Immature natural killer cell (primary cell): ENCODE measurements at regions not wholly inside any gene's neighbourhood (a gene's known extent, or its start where the extent isn't known, plus 50 kb on each side); places are given as distances from the start of the nearest gene placed in this dataset.

Source experiments
- DNase-seq, 3 donors: peaks; one replicate each; pipeline ENCODE4 v3.0.0; 2022; ENCODE audit warnings: mixed read lengths in 1 of 3
- H3K27ac Mint-ChIP-seq, 6 donors: one replicate each; pipeline ENCODE4 v1.8.0; 2020; ENCODE audit warnings: mixed read lengths in 6 of 6, mild to moderate bottlenecking in 5 of 6, inconsistent platforms in 4 of 6, moderate library complexity in 3 of 6
- H3K27me3 Mint-ChIP-seq, 3 donors: one replicate each; pipeline ENCODE4 v1.8.0; 2020 to 2021; ENCODE audit warnings: low read depth in 3 of 3, mild to moderate bottlenecking in 3 of 3, mixed read lengths in 3 of 3, moderate library complexity in 3 of 3, inconsistent platforms in 1 of 3
- H3K36me3 Mint-ChIP-seq, 3 donors: one replicate each; pipeline ENCODE4 v1.8.0; 2020; ENCODE audit warnings: mixed read lengths in 3 of 3, inconsistent platforms in 2 of 3, mild to moderate bottlenecking in 2 of 3
- H3K4me1 Mint-ChIP-seq, 2 donors: one replicate each; pipeline ENCODE4 v1.8.0; 2020; ENCODE audit warnings: inconsistent platforms in 2 of 2, mild to moderate bottlenecking in 2 of 2, mixed read lengths in 2 of 2, moderate library complexity in 1 of 2
- H3K4me3 Mint-ChIP-seq, 5 donors: one replicate each; pipeline ENCODE4 v1.8.0; 2020; ENCODE audit warnings: mild to moderate bottlenecking in 5 of 5, mixed read lengths in 5 of 5, inconsistent platforms in 3 of 5, moderate library complexity in 3 of 5
- H3K9me3 Mint-ChIP-seq, 6 donors: one replicate each; pipeline ENCODE4 v1.8.0; 2020; ENCODE audit warnings: mild to moderate bottlenecking in 6 of 6, mixed read lengths in 6 of 6, inconsistent platforms in 4 of 6, moderate library complexity in 3 of 6

DNA sequence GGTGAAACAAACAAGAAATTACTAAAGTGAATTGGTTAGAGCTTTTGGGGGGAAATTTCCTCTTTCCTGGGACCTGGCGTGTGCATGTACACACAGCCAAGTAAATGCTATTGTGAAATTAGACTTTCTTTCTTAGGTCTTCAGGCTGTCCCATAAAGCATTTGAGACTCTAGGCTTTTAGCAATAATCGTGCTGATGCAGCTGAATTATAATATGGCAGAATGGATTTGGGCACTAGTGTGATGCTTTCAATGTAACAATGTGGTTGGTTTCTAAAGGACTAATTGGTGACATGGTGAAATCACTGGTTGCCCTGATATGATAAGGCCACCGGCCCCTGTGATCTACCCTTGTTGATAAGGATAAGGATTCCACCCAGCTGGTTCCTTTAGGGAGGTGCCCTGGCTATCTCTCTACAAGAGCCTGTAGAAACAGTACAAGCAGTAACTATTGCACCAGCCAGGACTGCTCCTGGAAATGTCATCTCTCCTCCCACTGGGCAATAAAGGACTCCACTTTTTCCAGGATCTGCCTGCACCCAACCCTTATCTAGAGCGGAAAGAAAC, 164.1 kb downstream of the TFAP2A start:
- Mint-ChIP-seq H3K36me3 (no peaks in the 10 kb centered on the region), H3K9me3 (peaks cover 0 to 7% (median 0%) of the 10 kb centered on the region in 6 donors), H3K27ac (no peak overlapping the region), H3K4me3 (no peak overlapping the region), H3K27me3 (peaks cover 0 to 5% (median 0%) of the 10 kb centered on the region in 3 donors), H3K4me1 (no peaks in the 10 kb centered on the region)
- DNase-seq: no peak

- Mint-ChIP-seq H3K36me3 (no peaks in the 10 kb centered on the region), H3K27ac (no peak overlapping the region), H3K9me3 (peaks cover 0 to 7% (median 0%) of the 10 kb centered on the region in 6 donors)
These were observed 166.5 kb downstream of the TFAP2A start for GRCh38 chr6:10248378-10248843.

GRCh38 chr6:10237298-10238038, 177.4 kb downstream of the TFAP2A start:
- Mint-ChIP-seq H3K27ac (no peak overlapping the region), H3K9me3 (peaks cover 0 to 4% (median 0%) of the 10 kb centered on the region in 6 donors), H3K4me1 (no peaks in the 10 kb centered on the region), H3K27me3 (peaks cover 0 to 5% (median 0%) of the 10 kb centered on the region in 3 donors), H3K4me3 (no peak overlapping the region), H3K36me3 (no peaks in the 10 kb centered on the region)
- no peak for DNase-seq

More at GRCh38 chr6:10248378-10248843, 166.5 kb downstream of the TFAP2A start:
- Mint-ChIP-seq H3K27me3 (peaks cover 0 to 5% (median 0%) of the 10 kb centered on the region in 3 donors), H3K4me1 (no peaks in the 10 kb centered on the region), H3K4me3 (no peak overlapping the region)
- no peak for DNase-seq

- H3K27me3 Mint-ChIP-seq: peaks cover 0 to 6% (median 0%) of the 10 kb centered on the region in 3 donors
- no peaks in the 10 kb centered on the region for H3K36me3 Mint-ChIP-seq
- H3K4me3 Mint-ChIP-seq: no peak overlapping the region
- no peaks in the 10 kb centered on the region for H3K4me1 Mint-ChIP-seq
- no peak overlapping the region for H3K27ac Mint-ChIP-seq
- peaks cover 0 to 6% (median under 1%) of the 10 kb centered on the region in 6 donors for H3K9me3 Mint-ChIP-seq
- DNase-seq: no peak
These were observed 179.5 kb downstream of the TFAP2A start for GRCh38 chr6:10235344-10235743.

DNA sequence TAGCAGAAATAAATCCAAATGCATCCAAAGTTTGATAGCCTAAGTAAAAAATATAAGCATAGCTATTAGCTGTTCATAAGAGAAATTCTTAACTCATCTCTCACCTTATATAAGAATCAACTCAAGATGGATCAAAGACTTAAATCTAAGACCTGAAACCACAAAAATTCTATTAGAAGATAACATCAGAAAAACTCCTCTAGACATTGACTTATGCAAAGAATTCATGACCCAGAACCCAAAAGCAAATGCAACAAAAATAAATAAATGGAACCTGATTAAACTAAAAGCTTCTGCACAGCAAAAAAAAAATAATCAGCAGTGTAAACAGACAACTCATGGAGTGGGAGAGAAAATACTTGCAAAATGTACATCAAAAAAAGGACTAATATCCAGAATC, 184.3 kb downstream of the TFAP2A start:
- Mint-ChIP-seq H3K4me3 (no peak overlapping the region), H3K36me3 (no peaks in the 10 kb centered on the region), H3K4me1 (no peaks in the 10 kb centered on the region), H3K27me3 (peaks cover 0 to 8% (median 0%) of the 10 kb centered on the region in 3 donors), H3K9me3 (peaks cover 0 to 14% (median 10%) of the 10 kb centered on the region in 6 donors), H3K27ac (no peak overlapping the region)
- no peak for DNase-seq

GRCh38 chr6:10223841-10224240, 191.0 kb downstream of the TFAP2A start:
- H3K4me3 Mint-ChIP-seq: no peak overlapping the region
- H3K27me3 Mint-ChIP-seq: peaks cover 0 to 1% (median 0%) of the 10 kb centered on the region in 3 donors
- DNase-seq: no peak
- no peak overlapping the region for H3K27ac Mint-ChIP-seq
- H3K36me3 Mint-ChIP-seq: no peaks in the 10 kb centered on the region
- H3K9me3 Mint-ChIP-seq: peaks cover 0 to 29% (median 12%) of the 10 kb centered on the region in 6 donors
- H3K4me1 Mint-ChIP-seq: no peaks in the 10 kb centered on the region

DNA sequence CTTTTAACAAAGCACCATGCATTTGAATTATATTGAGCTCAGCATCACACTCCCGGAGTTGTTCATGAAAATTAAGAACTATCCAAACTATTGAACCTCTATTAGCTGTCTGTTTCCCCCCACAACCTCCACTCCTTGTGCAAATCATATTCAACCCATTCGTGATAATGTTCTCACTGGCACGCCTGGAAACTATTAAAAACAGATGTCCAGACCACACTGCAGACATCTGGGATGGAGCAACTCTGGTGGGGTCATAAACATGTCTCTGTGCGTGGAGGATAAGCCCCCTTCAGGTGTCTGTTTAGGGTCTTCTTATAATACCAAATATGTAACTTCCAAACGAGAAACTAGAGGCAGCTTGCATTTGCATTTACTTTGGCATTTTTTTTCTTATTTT, 193.7 kb downstream of the TFAP2A start:
- H3K27ac Mint-ChIP-seq: no peak overlapping the region
- H3K36me3 Mint-ChIP-seq: no peaks in the 10 kb centered on the region
- no peak overlapping the region for H3K4me3 Mint-ChIP-seq
- no peaks in the 10 kb centered on the region for H3K4me1 Mint-ChIP-seq
- peaks cover 0 to 1% (median 0%) of the 10 kb centered on the region in 3 donors for H3K27me3 Mint-ChIP-seq
- no peak for DNase-seq
- H3K9me3 Mint-ChIP-seq: peaks cover 0 to 22% (median 7%) of the 10 kb centered on the region in 6 donors

GRCh38 chr6:10219510-10219909, 195.4 kb downstream of the TFAP2A start:
- H3K4me3 Mint-ChIP-seq: no peak overlapping the region
- no peaks in the 10 kb centered on the region for H3K36me3 Mint-ChIP-seq
- H3K27me3 Mint-ChIP-seq: no peaks in the 10 kb centered on the region
- H3K4me1 Mint-ChIP-seq: no peaks in the 10 kb centered on the region
- H3K9me3 Mint-ChIP-seq: peaks cover 0 to 19% (median 4%) of the 10 kb centered on the region in 6 donors
- DNase-seq: no peak
- no peak overlapping the region for H3K27ac Mint-ChIP-seq

DNA sequence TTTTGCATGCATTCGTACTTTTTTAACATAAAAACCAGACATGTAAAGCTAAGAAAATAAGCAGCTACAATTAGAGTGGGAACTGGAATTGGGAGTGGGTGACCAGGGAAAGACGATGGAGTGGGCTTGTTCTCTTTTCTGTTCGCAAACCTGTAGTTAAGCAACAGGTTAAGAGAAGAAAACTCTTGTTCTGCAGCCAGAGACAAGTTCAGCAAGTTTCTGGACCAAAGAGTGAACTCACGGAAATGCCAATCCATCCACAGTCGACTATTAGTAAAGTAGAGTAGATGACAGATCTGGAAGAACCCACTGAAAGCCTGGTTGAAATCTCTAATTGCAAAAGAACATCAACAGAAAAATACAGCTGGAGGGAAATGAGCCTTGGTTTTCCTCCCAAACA, 197.8 kb downstream of the TFAP2A start:
- no peak overlapping the region for H3K4me3 Mint-ChIP-seq
- no peaks in the 10 kb centered on the region for H3K4me1 Mint-ChIP-seq
- H3K9me3 Mint-ChIP-seq: peaks cover 0 to 12% (median 3%) of the 10 kb centered on the region in 6 donors
- DNase-seq: no peak
- H3K36me3 Mint-ChIP-seq: no peaks in the 10 kb centered on the region
- no peaks in the 10 kb centered on the region for H3K27me3 Mint-ChIP-seq
- H3K27ac Mint-ChIP-seq: no peak overlapping the region

DNA sequence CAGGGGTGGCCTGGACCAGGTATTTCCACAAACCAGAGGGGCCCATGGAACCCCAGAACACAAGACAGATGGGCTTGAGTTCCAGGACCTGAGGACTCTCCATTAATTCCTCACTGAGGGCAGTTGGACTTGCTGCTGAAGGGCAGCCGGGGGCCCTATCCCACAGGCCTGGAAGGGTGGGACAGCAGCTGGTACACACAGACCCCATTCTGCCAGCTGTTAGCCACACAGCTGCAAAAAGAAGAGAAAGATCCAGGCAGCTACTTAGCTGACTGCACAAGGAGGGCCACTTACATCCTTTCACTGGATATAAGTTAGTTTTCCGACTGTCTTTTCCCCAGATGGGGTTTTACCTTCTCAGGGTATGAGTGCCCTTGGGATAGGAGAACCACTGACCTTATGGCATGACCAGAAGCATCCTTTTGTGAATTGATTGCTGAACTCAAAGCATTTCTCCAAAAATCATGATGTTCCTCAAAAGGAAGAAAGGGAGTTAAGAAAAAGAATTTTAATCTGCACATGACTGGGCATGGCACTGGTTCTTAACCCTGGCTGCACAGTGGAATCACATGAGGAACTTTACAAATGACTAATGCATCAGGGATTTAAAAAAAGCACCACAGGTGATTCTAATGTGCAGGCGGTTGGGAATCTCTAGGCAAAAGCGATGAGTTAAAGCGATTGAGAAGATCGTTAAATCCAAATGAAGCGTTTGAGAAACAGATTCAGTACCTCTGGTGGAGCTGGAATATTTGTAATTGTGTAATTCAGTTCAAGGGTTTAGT, 199.4 kb downstream of the TFAP2A start:
- no peak for DNase-seq
- H3K36me3 Mint-ChIP-seq: no peaks in the 10 kb centered on the region
- no peak overlapping the region for H3K27ac Mint-ChIP-seq
- no peak overlapping the region for H3K4me3 Mint-ChIP-seq
- no peaks in the 10 kb centered on the region for H3K4me1 Mint-ChIP-seq
- peaks cover 0 to 12% (median 2%) of the 10 kb centered on the region in 6 donors for H3K9me3 Mint-ChIP-seq
- H3K27me3 Mint-ChIP-seq: no peaks in the 10 kb centered on the region

DNA sequence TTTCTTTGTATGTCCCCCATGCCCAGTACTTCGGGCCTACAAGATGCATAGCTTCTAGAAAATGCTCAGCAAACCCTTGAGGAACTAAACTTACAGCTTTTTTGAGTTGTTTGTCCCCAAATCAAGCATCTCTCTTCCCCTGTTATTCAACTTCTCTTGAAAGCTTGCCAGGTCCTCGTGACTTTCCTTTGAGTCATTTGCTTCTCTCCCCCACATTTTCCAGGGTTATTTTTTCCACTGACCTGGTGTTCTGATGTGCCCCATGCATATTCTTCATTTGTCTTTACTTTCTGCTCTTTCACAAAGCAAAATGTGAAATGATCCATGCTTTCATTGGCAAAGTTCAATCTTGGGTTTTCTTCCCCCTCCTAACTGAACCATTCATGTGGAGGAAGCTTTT, 204.8 kb downstream of the TFAP2A start:
- no peak for DNase-seq
- H3K27me3 Mint-ChIP-seq: peaks cover 0 to 2% (median 2%) of the 10 kb centered on the region in 3 donors
- no peaks in the 10 kb centered on the region for H3K4me1 Mint-ChIP-seq
- H3K27ac Mint-ChIP-seq: no peak overlapping the region
- H3K9me3 Mint-ChIP-seq: peaks cover 0 to 7% (median 3%) of the 10 kb centered on the region in 6 donors
- no peak overlapping the region for H3K4me3 Mint-ChIP-seq
- peaks cover 0 to 3% (median 0%) of the 10 kb centered on the region in 3 donors for H3K36me3 Mint-ChIP-seq

DNA sequence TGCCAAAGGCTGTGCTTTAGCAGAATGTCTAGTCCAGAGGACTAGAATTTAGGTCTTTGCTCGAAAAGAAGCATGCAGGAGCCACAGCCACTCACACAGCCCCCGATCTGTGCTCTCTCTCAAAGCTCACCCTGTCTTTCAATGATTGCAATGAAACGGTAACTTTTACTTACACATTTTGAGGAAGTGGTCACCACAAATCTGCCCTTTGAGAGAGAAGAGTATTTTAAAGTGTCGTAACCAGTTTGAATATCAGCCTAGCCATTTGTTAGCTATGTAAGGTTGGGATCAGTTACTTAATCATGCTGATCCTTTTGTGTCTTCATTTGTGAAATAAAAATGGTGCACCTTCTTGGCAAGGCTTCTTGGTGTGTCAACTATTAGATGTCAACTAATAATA, 209.0 kb downstream of the TFAP2A start:
- H3K36me3 Mint-ChIP-seq: peaks cover 0 to 3% (median 0%) of the 10 kb centered on the region in 3 donors

DNA sequence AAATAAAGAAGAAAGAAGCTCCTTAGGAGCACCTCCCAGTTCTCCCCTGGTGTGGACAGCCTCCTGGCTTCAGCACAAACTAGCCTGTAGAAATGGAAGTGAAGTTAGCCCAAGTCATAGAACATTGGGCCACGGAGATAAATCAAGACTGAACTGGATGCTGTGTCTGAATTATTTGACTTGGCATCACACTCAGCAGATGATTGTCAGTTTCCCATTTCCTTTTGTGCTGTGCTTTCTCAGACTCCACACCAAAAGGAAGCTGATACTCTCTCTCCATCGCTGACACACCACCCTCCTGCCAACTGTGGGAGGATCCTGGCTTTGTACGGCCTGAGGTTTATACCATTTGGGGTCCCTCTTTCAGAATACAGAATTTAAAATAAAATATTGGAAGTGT, 209.8 kb downstream of the TFAP2A start:
- peaks cover 0 to 17% (median 5%) of the 10 kb centered on the region in 6 donors for H3K9me3 Mint-ChIP-seq
- no peak for DNase-seq
- H3K36me3 Mint-ChIP-seq: peaks cover 0 to 3% (median 0%) of the 10 kb centered on the region in 3 donors
- no peak overlapping the region for H3K27ac Mint-ChIP-seq
- H3K27me3 Mint-ChIP-seq: peaks cover 0 to 4% (median under 1%) of the 10 kb centered on the region in 3 donors
- no peak overlapping the region for H3K4me3 Mint-ChIP-seq
- H3K4me1 Mint-ChIP-seq: no peaks in the 10 kb centered on the region

More for the DNA sequence above, 209.0 kb downstream of the TFAP2A start:
- Mint-ChIP-seq H3K27me3 (peaks cover 0 to 4% (median 2%) of the 10 kb centered on the region in 3 donors), H3K4me1 (no peaks in the 10 kb centered on the region), H3K9me3 (peaks cover 0 to 11% (median 5%) of the 10 kb centered on the region in 6 donors), H3K27ac (no peak overlapping the region), H3K4me3 (no peak overlapping the region)
- no peak for DNase-seq

GRCh38 chr6:10203651-10204050, 211.2 kb downstream of the TFAP2A start:
- peaks cover 0 to 3% (median 0%) of the 10 kb centered on the region in 3 donors for H3K36me3 Mint-ChIP-seq
- H3K4me1 Mint-ChIP-seq: no peaks in the 10 kb centered on the region
- peaks cover 0 to 4% (median 0%) of the 10 kb centered on the region in 3 donors for H3K27me3 Mint-ChIP-seq
- no peak overlapping the region for H3K4me3 Mint-ChIP-seq
- DNase-seq: no peak
- no peak overlapping the region for H3K27ac Mint-ChIP-seq
- H3K9me3 Mint-ChIP-seq: peaks cover 0 to 18% (median 6%) of the 10 kb centered on the region in 6 donors
